OCI-LY7 (cell line): ENCODE measurements at regions not wholly inside any gene's neighbourhood (a gene's known extent, or its start where the extent isn't known, plus 50 kb on each side); places are given as distances from the start of the nearest gene placed in this dataset.

Experiments
- BruUV-seq: library from RNA; stranded (reverse); fragments of 400-500 nt; replicated peaks from 2 replicates; lab custom pipeline; 2021; lab: Mats Ljungman, UMichigan
- CTCF ChIA-PET: fragments of 300-600 bp; sonication (Branson Sonifier 250); formaldehyde crosslinking; loops from one replicate; lab custom pipeline; 2022; ENCODE audit warnings: antibody characterized with exemption; ENCODE audit not compliant: unreplicated experiment; lab: Charles Lee
- POLR2A ChIA-PET: fragments of 300-600 bp; sonication (Branson Sonifier 250); formaldehyde crosslinking; loops from one replicate; lab custom pipeline; 2022; ENCODE audit warnings: antibody characterized with exemption; lab: Charles Lee
- DNase-seq: peaks from one replicate; pipeline ENCODE4 v3.0.0-alpha.2; 2015; ENCODE audit warnings: low spot score
- H2AFZ ChIP-seq: fragments of 200-600 bp; sonication (generic), shearing (Covaris generic); 2 replicates; pipeline ENCODE4 v1.6.1; 2014; ENCODE audit warnings: mild to moderate bottlenecking, antibody characterized with exemption, low read length, moderate library complexity
- H3K27ac ChIP-seq: fragments of 200-600 bp; sonication (generic); 2 replicates; pipeline ENCODE4 v1.5.1; 2014; ENCODE audit warnings: mixed run types, low read depth, mild to moderate bottlenecking, moderate library complexity, low read length, inconsistent platforms; ENCODE audit not compliant: poor library complexity, severe bottlenecking
- H3K36me3 ChIP-seq: fragments of 200-600 bp; sonication (generic); 2 replicates; pipeline ENCODE4 v1.6.1; 2014; ENCODE audit warnings: mild to moderate bottlenecking, antibody characterized with exemption, low read length, moderate library complexity, mixed read lengths; ENCODE audit not compliant: insufficient read depth
- H3K4me1 ChIP-seq: fragments of 200-600 bp; sonication (generic); 2 replicates; pipeline ENCODE4 v1.5.1; 2014; ENCODE audit warnings: mild to moderate bottlenecking, low read length; ENCODE audit not compliant: insufficient read depth, poor library complexity, severe bottlenecking
- H3K4me2 ChIP-seq: fragments of 200-600 bp; sonication (generic); 2 replicates; pipeline ENCODE4 v1.6.1; 2014; ENCODE audit warnings: mild to moderate bottlenecking, low read length
- H3K4me3 ChIP-seq: fragments of 200-600 bp; sonication (generic); 2 replicates; pipeline ENCODE4 v1.5.1; 2014; ENCODE audit warnings: mild to moderate bottlenecking, low read depth, low read length; ENCODE audit not compliant: poor library complexity, severe bottlenecking
- H3K79me2 ChIP-seq: fragments of 200-600 bp; sonication (generic); 2 replicates; pipeline ENCODE4 v1.6.1; 2016; ENCODE audit warnings: low read depth, mild to moderate bottlenecking, low read length, moderate library complexity, mixed read lengths; ENCODE audit not compliant: insufficient read depth
- H3K9me2 ChIP-seq: fragments of 200-600 bp; sonication (generic); 2 replicates; pipeline ENCODE4 v1.6.1; 2016; ENCODE audit warnings: mild to moderate bottlenecking, low read length, mixed read lengths; ENCODE audit not compliant: insufficient read depth
- H3K9me3 ChIP-seq: fragments of 200-600 bp; sonication (generic); 2 replicates; pipeline ENCODE4 v1.6.1; 2014; ENCODE audit warnings: mild to moderate bottlenecking, mixed run types, low read length, mixed read lengths
- H4K20me1 ChIP-seq: fragments of 200-600 bp; sonication (generic); 2 replicates; pipeline ENCODE4 v1.6.1; 2014; ENCODE audit warnings: mild to moderate bottlenecking, antibody characterized with exemption, low read length, moderate library complexity, mixed read lengths; ENCODE audit not compliant: insufficient read depth
- CTCF ChIP-seq: fragments of 200-600 bp; sonication (generic); conservative IDR thresholded peaks from 2 replicates; pipeline ENCODE4 v1.5.1; 2014; ENCODE audit warnings: mild to moderate bottlenecking, antibody characterized with exemption, low read length, moderate library complexity, mixed read lengths
- EZH2phosphoT487 ChIP-seq: fragments of 200-600 bp; sonication (generic); IDR thresholded peaks from 2 replicates; pipeline ENCODE4 v1.6.1; 2018; ENCODE audit warnings: low read depth, borderline replicate concordance, mild to moderate bottlenecking, mixed run types, antibody characterized with exemption, low read length, moderate library complexity, mixed read lengths
- intact Hi-C: fragments of 100-400 bp; cut with micrococcal nuclease; formaldehyde crosslinking; loops from one replicate; pipeline ENCODE4 v1.10.0; 2022; ENCODE audit not compliant: unreplicated experiment

- TF ChIP-seq CTCF (no peak), EZH2phosphoT487 (no peak)
- H3K9me3 ChIP-seq: no peaks in the 10 kb centered on the region
- DNase-seq: no peak
- H3K27ac ChIP-seq: no peak overlapping the region
- H3K4me3 ChIP-seq: no peak overlapping the region
- no peaks in the 10 kb centered on the region for H3K9me2 ChIP-seq
- H3K36me3 ChIP-seq: no peaks in the 10 kb centered on the region
- CTCF ChIA-PET: no interaction called here
- BruUV-seq: no TSS peak
- no peaks in the 10 kb centered on the region for H3K79me2 ChIP-seq
- no peak overlapping the region for H3K4me2 ChIP-seq
- H2AFZ ChIP-seq: no peak overlapping the region
- POLR2A ChIA-PET: interaction anchor here (0.6 kb wide), 1 partner anchor 1197 kb away, joined by 3 read pairs; no protein-coding TSS in a partner anchor
- H3K4me1 ChIP-seq: no peaks in the 10 kb centered on the region
- H4K20me1 ChIP-seq: no peaks in the 10 kb centered on the region
- intact Hi-C loops: no loop called here
Observed at GRCh38 chr5:85476617-85477016, 1091.9 kb upstream of the EDIL3 start.

GRCh38 chr5:85479849-85480248, 1095.2 kb upstream of the EDIL3 start:
- intact Hi-C loops: no loop called here
- CTCF ChIA-PET: no interaction called here
- BruUV-seq: no TSS peak

More at GRCh38 chr5:85479849-85480248, 1095.2 kb upstream of the EDIL3 start:
- Histone ChIP-seq H2AFZ (no peak overlapping the region), H3K36me3 (no peaks in the 10 kb centered on the region), H3K9me3 (0 out of 2 replicates have a peak, but pooled peaks cover 4% of the 10 kb centered on the region), H3K4me1 (no peaks in the 10 kb centered on the region), H3K4me3 (no peak overlapping the region), H3K79me2 (no peaks in the 10 kb centered on the region), H4K20me1 (no peaks in the 10 kb centered on the region), H3K27ac (no peak overlapping the region), H3K4me2 (no peak overlapping the region), H3K9me2 (no peaks in the 10 kb centered on the region)
- POLR2A ChIA-PET: no interaction called here
- no peak for DNase-seq
- TF ChIP-seq CTCF (no peak), EZH2phosphoT487 (no peak)
